GM23338 (cell line): ENCODE measurements at regions not wholly inside any gene's neighbourhood (a gene's known extent, or its start where the extent isn't known, plus 50 kb on each side); places are given as distances from the start of the nearest gene placed in this dataset.

Experiments
- ATAC-seq: fragments of 200-7000 bp; cut with Tn5 transposase; 3 replicates; pipeline ENCODE4 v1.9.1; 2020
- DNase-seq: peaks from one replicate; pipeline ENCODE4 v3.0.0-alpha.2; 2015; ENCODE audit warnings: low spot score
- H2AFZ ChIP-seq: fragments of 200-600 bp; sonication (generic); 2 replicates; pipeline ENCODE4 v1.8.0; 2016; ENCODE audit warnings: antibody characterized with exemption, mild to moderate bottlenecking, moderate library complexity
- H3F3A ChIP-seq: fragments of 200-600 bp; sonication (generic); replicated peaks from 2 replicates; pipeline ENCODE4 v1.8.0; 2017; ENCODE audit warnings: antibody characterized with exemption, mixed run types, low read depth
- H3K27ac ChIP-seq: fragments of 200-600 bp; sonication (generic); 2 replicates; pipeline ENCODE4 v1.6.1; 2016; ENCODE audit warnings: low read depth
- H3K27me3 ChIP-seq: fragments of 200-600 bp; sonication (generic); 2 replicates; pipeline ENCODE4 v1.8.0; 2016; ENCODE audit warnings: mild to moderate bottlenecking, mixed run types, moderate library complexity; ENCODE audit not compliant: insufficient read depth
- H3K36me3 ChIP-seq: fragments of 200-600 bp; sonication (generic); 2 replicates; pipeline ENCODE4 v1.8.0; 2016; ENCODE audit warnings: mild to moderate bottlenecking; ENCODE audit not compliant: insufficient read depth
- H3K4me1 ChIP-seq: fragments of 200-600 bp; sonication (generic); 2 replicates; pipeline ENCODE4 v1.8.0; 2016; ENCODE audit warnings: mild to moderate bottlenecking, moderate library complexity; ENCODE audit not compliant: insufficient read depth
- H3K4me2 ChIP-seq: fragments of 200-600 bp; sonication (generic); 2 replicates; pipeline ENCODE4 v1.7.1; 2017; ENCODE audit warnings: mixed run types
- H3K4me3 ChIP-seq: fragments of 200-600 bp; sonication (generic); 2 replicates; pipeline ENCODE4 v1.6.1; 2016; ENCODE audit warnings: mixed run types
- H3K79me2 ChIP-seq: fragments of 200-600 bp; sonication (generic); replicated peaks from 2 replicates; pipeline ENCODE4 v1.8.0; 2017; ENCODE audit warnings: mild to moderate bottlenecking; ENCODE audit not compliant: insufficient read depth
- H3K9me2 ChIP-seq: fragments of 200-600 bp; sonication (generic); 2 replicates; pipeline ENCODE4 v1.8.0; 2017; ENCODE audit not compliant: insufficient read depth
- H4K20me1 ChIP-seq: fragments of 200-600 bp; sonication (generic); replicated peaks from 2 replicates; pipeline ENCODE4 v1.8.0; 2017; ENCODE audit warnings: mild to moderate bottlenecking; ENCODE audit not compliant: insufficient read depth
- H3K27ac Mint-ChIP-seq: 2 replicates; pipeline ENCODE4 v1.8.0; 2020; ENCODE audit warnings: inconsistent platforms, mild to moderate bottlenecking, moderate library complexity, mixed read lengths
- H3K27me3 Mint-ChIP-seq: 3 replicates; pipeline ENCODE4 v1.8.0; 2022; ENCODE audit warnings: low read depth, mild to moderate bottlenecking, moderate library complexity, mixed read lengths, inconsistent platforms; ENCODE audit not compliant: insufficient read depth, poor library complexity
- H3K36me3 Mint-ChIP-seq: 3 replicates; pipeline ENCODE4 v1.8.0; 2021; ENCODE audit warnings: low read depth, mild to moderate bottlenecking, inconsistent platforms, moderate library complexity, mixed read lengths
- H3K4me1 Mint-ChIP-seq: 3 replicates; pipeline ENCODE4 v1.8.0; 2020; ENCODE audit warnings: mild to moderate bottlenecking, inconsistent platforms, mixed read lengths
- H3K4me3 Mint-ChIP-seq: 3 replicates; pipeline ENCODE4 v1.8.0; 2021; ENCODE audit warnings: moderate library complexity, mild to moderate bottlenecking, inconsistent platforms, mixed read lengths
- H3K9me3 Mint-ChIP-seq: 3 replicates; pipeline ENCODE4 v1.8.0; 2020; ENCODE audit warnings: moderate library complexity, mild to moderate bottlenecking, inconsistent platforms, mixed read lengths
- CREB1 ChIP-seq: fragments of 250-450 bp; sonication (Bioruptor Pico); IDR thresholded peaks from 2 replicates; pipeline ENCODE4 v1.5.0; 2020; ENCODE audit warnings: low read depth, mild to moderate bottlenecking, moderate library complexity
- CTCF ChIP-seq, 2 experiments: fragments of 200-600 bp in 1 of 2; sonication (generic) in 1 of 2; conservative IDR thresholded peaks; 2 replicates each; pipeline versions ENCODE4 v1.5.1 to v1.6.1; 2016 to 2017; ENCODE audit warnings: antibody characterized with exemption in 2 of 2, low read depth in 2 of 2, mild to moderate bottlenecking in 2 of 2, moderate library complexity in 1 of 2
- EZH2 ChIP-seq: fragments of 200-600 bp; sonication (generic); IDR thresholded peaks from one replicate; pipeline ENCODE4 v1.8.0; 2017; ENCODE audit warnings: antibody characterized with exemption, mild to moderate bottlenecking, low read depth; ENCODE audit not compliant: unreplicated experiment
- EZH2phosphoT487 ChIP-seq: fragments of 200-600 bp; sonication (generic); IDR thresholded peaks from one replicate; pipeline ENCODE4 v1.8.1; 2018; ENCODE audit warnings: antibody characterized with exemption; ENCODE audit not compliant: unreplicated experiment
- NANOG ChIP-seq: IDR thresholded peaks from 2 replicates; pipeline ENCODE4 v1.6.1; 2016; ENCODE audit warnings: antibody characterized with exemption, borderline replicate concordance
- POLR2AphosphoS5 ChIP-seq: IDR thresholded peaks from 2 replicates; pipeline ENCODE4 v1.6.1; 2016; ENCODE audit warnings: antibody characterized with exemption, low read depth
- REST ChIP-seq: IDR thresholded peaks from one replicate; pipeline ENCODE4 v1.6.1; 2018; ENCODE audit warnings: antibody characterized with exemption; ENCODE audit not compliant: unreplicated experiment
- STAT1 ChIP-seq: IDR thresholded peaks from one replicate; pipeline ENCODE4 v1.6.1; 2016; ENCODE audit warnings: antibody characterized with exemption; ENCODE audit not compliant: unreplicated experiment
- ZNF114 ChIP-seq: fragments of 250-450 bp; sonication (Bioruptor Pico); IDR thresholded peaks from 2 replicates; pipeline ENCODE4 v1.5.0; 2020; ENCODE audit warnings: mild to moderate bottlenecking, moderate library complexity
- ZNF331 ChIP-seq: fragments of 250-450 bp; sonication (Bioruptor Pico); IDR thresholded peaks from 2 replicates; pipeline ENCODE4 v1.5.0; 2020; ENCODE audit warnings: low read depth, mild to moderate bottlenecking, moderate library complexity
- ZNF462 ChIP-seq: fragments of 250-450 bp; sonication (Bioruptor Pico); IDR thresholded peaks from 2 replicates; pipeline ENCODE4 v1.5.0; 2020; ENCODE audit warnings: mild to moderate bottlenecking, moderate library complexity

- H3K9me3 Mint-ChIP-seq: no peaks in the 10 kb centered on the region; the same call in 2 of the 3 replicates
- ATAC-seq (no peak), DNase-seq (no peak)
- Histone ChIP-seq H4K20me1 (no peaks in the 10 kb centered on the region), H3K9me2 (no peaks in the 10 kb centered on the region), H3K27me3 (no peaks in the 10 kb centered on the region), H3K4me3 (no peak overlapping the region), H3K4me2 (no peak overlapping the region), H3K4me1 (peaks cover 31% of the 10 kb centered on the region), H3F3A (peaks cover 4% of the 10 kb centered on the region; the same call in 1 of the 2 replicates), H3K79me2 (no peaks in the 10 kb centered on the region), H3K27ac (no peak overlapping the region), H2AFZ (no peak overlapping the region), H3K36me3 (no peaks in the 10 kb centered on the region)
- TF ChIP-seq POLR2AphosphoS5 (no peak), EZH2phosphoT487 (no peak), REST (no peak), ZNF114 (no peak), CTCF (conservative IDR thresholded peaks at IDR 0.05; ENCODE audit: low read depth in 2 of 2) (no peak), EZH2 (no peak), NANOG (no peak), STAT1 (no peak), ZNF331 (CRISPR knock-in tag) (no peak)
- no peak overlapping the region for H3K27ac Mint-ChIP-seq
- H3K27me3 Mint-ChIP-seq: peaks cover 8% of the 10 kb centered on the region
- no peak overlapping the region for H3K4me3 Mint-ChIP-seq
- H3K4me1 Mint-ChIP-seq: peaks cover 40% of the 10 kb centered on the region
- H3K36me3 Mint-ChIP-seq: no peaks in the 10 kb centered on the region; the same call in 2 of the 3 replicates
Observed at GRCh38 chr22:26894766-26895485, 237.5 kb downstream of the MIAT start.

- Histone ChIP-seq H3K9me2 (no peaks in the 10 kb centered on the region), H3K4me1 (peaks cover 33% of the 10 kb centered on the region), H3K4me2 (no peak overlapping the region), H4K20me1 (no peaks in the 10 kb centered on the region), H3K27ac (no peak overlapping the region), H2AFZ (no peak overlapping the region), H3K36me3 (no peaks in the 10 kb centered on the region), H3K27me3 (no peaks in the 10 kb centered on the region), H3F3A (peaks cover 4% of the 10 kb centered on the region; the same call in 1 of the 2 replicates), H3K79me2 (no peaks in the 10 kb centered on the region), H3K4me3 (no peak overlapping the region)
- peaks cover 5% of the 10 kb centered on the region for H3K27me3 Mint-ChIP-seq
- H3K9me3 Mint-ChIP-seq: no peaks in the 10 kb centered on the region; the same call in 2 of the 3 replicates
- no peak overlapping the region for H3K4me3 Mint-ChIP-seq
- ATAC-seq (no peak), DNase-seq (no peak)
- no peaks in the 10 kb centered on the region; the same call in 2 of the 3 replicates for H3K36me3 Mint-ChIP-seq
- peaks cover 39% of the 10 kb centered on the region for H3K4me1 Mint-ChIP-seq
- no peak overlapping the region for H3K27ac Mint-ChIP-seq
- TF ChIP-seq CREB1 (CRISPR knock-in tag): no peak
- no peak for TF ChIP-seq ZNF462 (CRISPR knock-in tag)
Observed at GRCh38 chr22:26897384-26897783, 240.0 kb downstream of the MIAT start.
